Upper lobe of left lung (tissue), 6 donors: ENCODE measurements at regions not wholly inside any gene's neighbourhood (a gene's known extent, or its start where the extent isn't known, plus 50 kb on each side); places are given as distances from the start of the nearest gene placed in this dataset.

Experiments
- ATAC-seq, 2 donors: fragments of 200-7000 bp; cut with Tn5 transposase; one replicate each; pipeline ENCODE4 v1.9.1; 2022; ENCODE audit warnings: mild to moderate bottlenecking in 2 of 2, moderate library complexity in 2 of 2; ENCODE audit not compliant: low FRiP score in 2 of 2
- DNase-seq, 2 donors: peaks; one replicate each; pipeline ENCODE4 v3.0.0-alpha.2; 2019 to 2020
- H3K27ac ChIP-seq, 4 donors: fragments of 200-600 bp; sonication (generic); one replicate each; pipeline ENCODE4 v1.5.1; 2016 to 2019
- H3K27me3 ChIP-seq, 4 donors: fragments of 200-600 bp; sonication (generic); one replicate each; pipeline ENCODE4 v1.5.1; 2017 to 2019
- H3K36me3 ChIP-seq, 4 donors: fragments of 200-600 bp; sonication (generic); one replicate each; pipeline ENCODE4 v1.5.1; 2016 to 2019
- H3K4me1 ChIP-seq, 4 donors: fragments of 200-600 bp; sonication (generic); one replicate each; pipeline ENCODE4 v1.5.1; 2018 to 2019
- H3K4me3 ChIP-seq, 4 donors: fragments of 200-600 bp; sonication (generic); one replicate each; pipeline ENCODE4 v1.5.1; 2017 to 2019; ENCODE audit warnings: mild to moderate bottlenecking in 2 of 4, moderate library complexity in 1 of 4
- H3K9me3 ChIP-seq, 4 donors: fragments of 200-600 bp; sonication (generic); one replicate each; pipeline ENCODE4 v1.5.1; 2018 to 2019
- CTCF ChIP-seq, 6 experiments: fragments of 450-650 bp in 4 of 6; fragments of 200-600 bp in 2 of 6; sonication (generic) in 2 of 6; IDR thresholded peaks; one replicate each; pipeline ENCODE4 v1.5.1; 2016 to 2019; ENCODE audit warnings: antibody characterized with exemption in 6 of 6
- EP300 ChIP-seq, 4 donors: sonication (generic); formaldehyde crosslinking; IDR thresholded peaks; one replicate each; pipeline ENCODE4 v1.5.1; 2017; ENCODE audit warnings: antibody characterized with exemption in 4 of 4, control low read depth in 2 of 4
- POLR2A ChIP-seq, 4 donors: fragments of 450-650 bp; IDR thresholded peaks; one replicate each; pipeline ENCODE4 v1.5.1; 2016 to 2017; ENCODE audit warnings: antibody characterized with exemption in 4 of 4, mild to moderate bottlenecking in 2 of 4
- POLR2AphosphoS5 ChIP-seq, 2 donors: sonication (generic); formaldehyde crosslinking; IDR thresholded peaks; one replicate each; pipeline ENCODE4 v1.5.1; 2017; ENCODE audit warnings: antibody characterized with exemption in 2 of 2
- WGBS, 2 donors: methylation state at CpG; one replicate each; pipeline ENCODE4 v1.1.5; 2017 to 2018; 5-methylcytosine and 5-hydroxymethylcytosine counted together
- donor health status: DM: no; HTN: no; CAD: no; lungs with moderate emphysema.
- donor health status: DM: no; HTN: yes; CAD: no; lungs with severe emphysema.

- Histone ChIP-seq H3K9me3 (no peaks in the 10 kb centered on the region), H3K27me3 (no peaks in the 10 kb centered on the region), H3K36me3 (no peaks in the 10 kb centered on the region), H3K27ac (no peak overlapping the region), H3K4me3 (no peak overlapping the region), H3K4me1 (no peaks in the 10 kb centered on the region)
- no peak for DNase-seq
- TF ChIP-seq POLR2A (IDR thresholded peaks at IDR 0.05) = no peak
- no peak for TF ChIP-seq CTCF (IDR thresholded peaks at IDR 0.05)
- ATAC-seq = no peak
Measured at GRCh38 chr12:90502070-90502469, 452.9 kb downstream of the CCER1 start.

GRCh38 chr12:90501412-90501811 lies 453.6 kb downstream of the CCER1 start:
- ATAC-seq = no peak
- H3K4me1 ChIP-seq = no peaks in the 10 kb centered on the region
- WGBS, 2 donors = 79 to 81% methylated on average over 2 of the region's 2 CpGs
- H3K36me3 ChIP-seq = no peaks in the 10 kb centered on the region
- H3K27me3 ChIP-seq = no peaks in the 10 kb centered on the region
- H3K9me3 ChIP-seq = no peaks in the 10 kb centered on the region
- TF ChIP-seq POLR2A (IDR thresholded peaks at IDR 0.05) (no peak), CTCF (IDR thresholded peaks at IDR 0.05) (no peak), EP300 (IDR thresholded peaks at IDR 0.05) (no peak), POLR2AphosphoS5 (IDR thresholded peaks at IDR 0.05) (no peak)
- no peak overlapping the region for H3K27ac ChIP-seq
- no peak for DNase-seq
- H3K4me3 ChIP-seq = no peak overlapping the region

GRCh38 chr12:90499795-90500194 lies 455.2 kb downstream of the CCER1 start:
- DNase-seq = no peak
- H3K4me1 ChIP-seq = no peaks in the 10 kb centered on the region
- H3K27me3 ChIP-seq = no peaks in the 10 kb centered on the region
- no peak overlapping the region for H3K27ac ChIP-seq
- TF ChIP-seq POLR2AphosphoS5 (IDR thresholded peaks at IDR 0.05) = no peak
- TF ChIP-seq EP300 (IDR thresholded peaks at IDR 0.05) = no peak
- TF ChIP-seq CTCF (IDR thresholded peaks at IDR 0.05) = no peak
- TF ChIP-seq POLR2A (IDR thresholded peaks at IDR 0.05) = no peak
- no peak overlapping the region for H3K4me3 ChIP-seq
- no peaks in the 10 kb centered on the region for H3K36me3 ChIP-seq
- H3K9me3 ChIP-seq = no peaks in the 10 kb centered on the region
- no peak for ATAC-seq

- no peaks in the 10 kb centered on the region for H3K4me1 ChIP-seq
- no peak overlapping the region for H3K4me3 ChIP-seq
- DNase-seq (no peak), ATAC-seq (no peak)
- no peaks in the 10 kb centered on the region for H3K27me3 ChIP-seq
- no peak overlapping the region for H3K27ac ChIP-seq
- no peaks in the 10 kb centered on the region for H3K9me3 ChIP-seq
- WGBS, 2 donors = 86 to 89% methylated on average over 6 of the region's 6 CpGs
- TF ChIP-seq CTCF (IDR thresholded peaks at IDR 0.05) = no peak
- no peak for TF ChIP-seq POLR2A (IDR thresholded peaks at IDR 0.05)
- no peaks in the 10 kb centered on the region for H3K36me3 ChIP-seq
Measured at GRCh38 chr12:90497923-90498545, 456.9 kb downstream of the CCER1 start.

GRCh38 chr12:90490355-90490754 lies 464.6 kb downstream of the CCER1 start:
- Histone ChIP-seq H3K4me1 (no peaks in the 10 kb centered on the region), H3K9me3 (peaks cover 0 to 7% (median 4%) of the 10 kb centered on the region in 4 donors), H3K27ac (no peak overlapping the region), H3K27me3 (no peaks in the 10 kb centered on the region), H3K4me3 (no peak overlapping the region), H3K36me3 (no peaks in the 10 kb centered on the region)
- ATAC-seq (no peak), DNase-seq (no peak)
- no peak for TF ChIP-seq POLR2AphosphoS5 (IDR thresholded peaks at IDR 0.05)
- TF ChIP-seq CTCF (IDR thresholded peaks at IDR 0.05) = no peak
- no peak for TF ChIP-seq POLR2A (IDR thresholded peaks at IDR 0.05)
